ENCODE measurements at regions not wholly inside any gene's neighbourhood (a gene's known extent, or its start where the extent isn't known, plus 50 kb on each side); places are given as distances from the start of the nearest gene placed in this dataset.

- DNase-seq (ENCODE audit: low read depth in 2 of 2), result no peak
- no peak overlapping the region for H3K4me3 ChIP-seq (replicated peaks in 1 of 2; ENCODE audit: low read depth in 2 of 2, low read length in 2 of 2)
- no peak for TF ChIP-seq CTCF (IDR thresholded peaks at IDR 0.05; ENCODE audit: low read depth, low read length)
Measured at GRCh38 chr10:64316416-64316815, 795.2 kb downstream of the REEP3 start.

GRCh38 chr10:64316833-64317232 lies 795.6 kb downstream of the REEP3 start:
- no peak for DNase-seq (ENCODE audit: low read depth in 2 of 2)
- no peak for TF ChIP-seq CTCF (IDR thresholded peaks at IDR 0.05; ENCODE audit: low read depth, low read length)
- no peak overlapping the region for H3K4me3 ChIP-seq (replicated peaks in 1 of 2; ENCODE audit: low read depth in 2 of 2, low read length in 2 of 2)

GRCh38 chr10:64320448-64320847 lies 799.2 kb downstream of the REEP3 start:
- TF ChIP-seq CTCF (IDR thresholded peaks at IDR 0.05; ENCODE audit: low read depth, low read length), result no peak
- no peak for DNase-seq (ENCODE audit: low read depth in 2 of 2)
- H3K4me3 ChIP-seq (replicated peaks in 1 of 2; ENCODE audit: low read depth in 2 of 2, low read length in 2 of 2), result no peak overlapping the region

- no peak for TF ChIP-seq CTCF (IDR thresholded peaks at IDR 0.05; ENCODE audit: low read depth, low read length)
- DNase-seq (ENCODE audit: low read depth in 2 of 2), result no peak
- no peak overlapping the region for H3K4me3 ChIP-seq (replicated peaks in 1 of 2; ENCODE audit: low read depth in 2 of 2, low read length in 2 of 2)
Measured at GRCh38 chr10:64329510-64329909, 808.3 kb downstream of the REEP3 start.

GRCh38 chr10:64332551-64332950 lies 811.4 kb downstream of the REEP3 start:
- no peak for TF ChIP-seq CTCF (IDR thresholded peaks at IDR 0.05; ENCODE audit: low read depth, low read length)
- no peak overlapping the region for H3K4me3 ChIP-seq (replicated peaks in 1 of 2; ENCODE audit: low read depth in 2 of 2, low read length in 2 of 2)
- no peak for DNase-seq (ENCODE audit: low read depth in 2 of 2)

- no peak for TF ChIP-seq CTCF (IDR thresholded peaks at IDR 0.05; ENCODE audit: low read depth, low read length)
- no peak overlapping the region for H3K4me3 ChIP-seq (replicated peaks in 1 of 2; ENCODE audit: low read depth in 2 of 2, low read length in 2 of 2)
- DNase-seq (ENCODE audit: low read depth in 2 of 2), result no peak
Measured at GRCh38 chr10:64334084-64334483, 812.9 kb downstream of the REEP3 start.

GRCh38 chr10:64344211-64344610 lies 823.0 kb downstream of the REEP3 start:
- TF ChIP-seq CTCF (IDR thresholded peaks at IDR 0.05; ENCODE audit: low read depth, low read length), result no peak
- H3K4me3 ChIP-seq (replicated peaks in 1 of 2; ENCODE audit: low read depth in 2 of 2, low read length in 2 of 2), result no peak overlapping the region
- DNase-seq (ENCODE audit: low read depth in 2 of 2), result no peak
